Thyroid gland (tissue), 4 donors: ENCODE measurements at regions not wholly inside any gene's neighbourhood (a gene's known extent, or its start where the extent isn't known, plus 50 kb on each side); places are given as distances from the start of the nearest gene placed in this dataset.

ENCODE experiments used
- DNase-seq, 2 donors: peaks; one replicate each; pipeline ENCODE4 v3.0.0-alpha.2; 2019
- H3K27ac ChIP-seq, 3 donors: fragments of 200-600 bp; sonication (generic); 1 replicate in 2 of 3; 2 replicates in 1 of 3; pipeline ENCODE4 v1.5.1; 2016 to 2019; ENCODE audit warnings: mild to moderate bottlenecking in 1 of 3, moderate library complexity in 1 of 3
- H3K27me3 ChIP-seq: fragments of 200-600 bp; sonication (generic); one replicate; pipeline ENCODE4 v1.5.1; 2019
- H3K36me3 ChIP-seq, 2 donors: fragments of 200-600 bp; sonication (generic); one replicate each; pipeline ENCODE4 v1.5.1; 2016 to 2019
- H3K4me1 ChIP-seq, 2 donors: fragments of 200-600 bp; sonication (generic); one replicate each; pipeline ENCODE4 v1.5.1; 2017 to 2019
- H3K4me3 ChIP-seq, 3 donors: fragments of 200-600 bp; sonication (generic); replicated peaks in 1 of 3; 1 replicate in 2 of 3; 2 replicates in 1 of 3; pipeline ENCODE4 v1.5.1; 2016; ENCODE audit warnings: mild to moderate bottlenecking in 1 of 3
- H3K9me3 ChIP-seq: fragments of 200-600 bp; sonication (generic); one replicate; pipeline ENCODE4 v1.5.1; 2017
- POLR2A ChIP-seq, 2 donors: fragments of 450-650 bp; IDR thresholded peaks; one replicate each; pipeline ENCODE4 v1.6.1; 2017; ENCODE audit warnings: antibody characterized with exemption in 2 of 2, mild to moderate bottlenecking in 2 of 2, moderate library complexity in 1 of 2
- WGBS, 2 donors: methylation state at CpG; one replicate each; pipeline ENCODE4 v1.1.5; 2017; 5-methylcytosine and 5-hydroxymethylcytosine counted together
- intact Hi-C: fragments of 100-400 bp; cut with DNase I; formaldehyde crosslinking; loops from one replicate; pipeline ENCODE4 v1.15.1; 2023
- TF ChIP-seq, protein P1 (sequence below), 6 experiments: fragments of 200-600 bp in 3 of 6; fragments of 450-650 bp in 3 of 6; sonication (generic) in 3 of 6; IDR thresholded peaks; one replicate each; pipeline ENCODE4 v1.5.1; 2016 to 2019; ENCODE audit warnings: antibody characterized with exemption in 6 of 6, mild to moderate bottlenecking in 2 of 6, inconsistent platforms in 1 of 6, moderate library complexity in 1 of 6

- no peak overlapping the region for H3K27ac ChIP-seq
- TF ChIP-seq, protein P1, sequence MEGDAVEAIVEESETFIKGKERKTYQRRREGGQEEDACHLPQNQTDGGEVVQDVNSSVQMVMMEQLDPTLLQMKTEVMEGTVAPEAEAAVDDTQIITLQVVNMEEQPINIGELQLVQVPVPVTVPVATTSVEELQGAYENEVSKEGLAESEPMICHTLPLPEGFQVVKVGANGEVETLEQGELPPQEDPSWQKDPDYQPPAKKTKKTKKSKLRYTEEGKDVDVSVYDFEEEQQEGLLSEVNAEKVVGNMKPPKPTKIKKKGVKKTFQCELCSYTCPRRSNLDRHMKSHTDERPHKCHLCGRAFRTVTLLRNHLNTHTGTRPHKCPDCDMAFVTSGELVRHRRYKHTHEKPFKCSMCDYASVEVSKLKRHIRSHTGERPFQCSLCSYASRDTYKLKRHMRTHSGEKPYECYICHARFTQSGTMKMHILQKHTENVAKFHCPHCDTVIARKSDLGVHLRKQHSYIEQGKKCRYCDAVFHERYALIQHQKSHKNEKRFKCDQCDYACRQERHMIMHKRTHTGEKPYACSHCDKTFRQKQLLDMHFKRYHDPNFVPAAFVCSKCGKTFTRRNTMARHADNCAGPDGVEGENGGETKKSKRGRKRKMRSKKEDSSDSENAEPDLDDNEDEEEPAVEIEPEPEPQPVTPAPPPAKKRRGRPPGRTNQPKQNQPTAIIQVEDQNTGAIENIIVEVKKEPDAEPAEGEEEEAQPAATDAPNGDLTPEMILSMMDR (IDR thresholded peaks at IDR 0.05): no peak
- no peak for TF ChIP-seq POLR2A (IDR thresholded peaks at IDR 0.05)
- H3K36me3 ChIP-seq: no peaks in the 10 kb centered on the region
- H3K27me3 ChIP-seq: no peaks in the 10 kb centered on the region
- WGBS, 2 donors: 29 to 47% methylated on average over 2 of the region's 2 CpGs
- intact Hi-C loops: no loop called here
- H3K4me3 ChIP-seq: no peak overlapping the region
- no peaks in the 10 kb centered on the region for H3K4me1 ChIP-seq
- peak; percentile 52 to 55 for DNase-seq
- H3K9me3 ChIP-seq: no peaks in the 10 kb centered on the region
Measured at GRCh38 chr2:223465793-223466192, 136.4 kb downstream of the SCG2 start.

DNA sequence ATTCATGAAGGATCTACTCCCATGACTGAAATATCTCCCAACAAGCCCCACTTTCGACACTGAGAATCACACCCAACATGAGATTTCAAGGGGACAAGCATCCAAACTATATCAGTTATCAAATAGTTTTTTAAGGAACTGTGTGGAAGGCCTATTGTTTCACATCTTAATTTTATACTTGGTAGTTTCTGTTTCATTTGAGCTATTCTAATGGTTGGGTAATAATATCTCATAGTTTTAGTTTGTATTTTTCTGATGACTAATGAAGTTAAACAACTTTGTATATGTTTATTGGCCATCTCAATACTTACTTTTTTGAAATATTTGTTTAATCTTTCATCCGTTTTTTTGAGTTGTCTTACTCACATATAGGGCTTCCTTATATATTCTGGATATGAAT, 135.0 kb downstream of the SCG2 start:
- no peaks in the 10 kb centered on the region for H3K4me1 ChIP-seq
- DNase-seq: no peak
- no peaks in the 10 kb centered on the region for H3K36me3 ChIP-seq
- no peak overlapping the region for H3K27ac ChIP-seq
- WGBS, 2 donors: 62 to 66% methylated on average over 2 of the region's 2 CpGs
- intact Hi-C loops: no loop called here
- H3K4me3 ChIP-seq: no peak overlapping the region
- no peaks in the 10 kb centered on the region for H3K27me3 ChIP-seq
- TF ChIP-seq, protein P1 (IDR thresholded peaks at IDR 0.05): no peak
- no peak for TF ChIP-seq POLR2A (IDR thresholded peaks at IDR 0.05)
- no peaks in the 10 kb centered on the region for H3K9me3 ChIP-seq

GRCh38 chr2:223469270-223470046, 132.7 kb downstream of the SCG2 start:
- H3K27me3 ChIP-seq: no peaks in the 10 kb centered on the region
- 78 to 82% methylated on average over 6 of the region's 6 CpGs for WGBS, 2 donors
- no peaks in the 10 kb centered on the region for H3K4me1 ChIP-seq
- H3K9me3 ChIP-seq: no peaks in the 10 kb centered on the region
- intact Hi-C loops: no loop called here
- DNase-seq: no peak
- no peaks in the 10 kb centered on the region for H3K36me3 ChIP-seq
- TF ChIP-seq, protein P1 (IDR thresholded peaks at IDR 0.05): no peak
- no peak for TF ChIP-seq POLR2A (IDR thresholded peaks at IDR 0.05)
- no peak overlapping the region for H3K27ac ChIP-seq
- H3K4me3 ChIP-seq: no peak overlapping the region

GRCh38 chr2:223470602-223471001, 131.6 kb downstream of the SCG2 start:
- intact Hi-C loops: no loop called here
- no peak for TF ChIP-seq POLR2A (IDR thresholded peaks at IDR 0.05)
- TF ChIP-seq, protein P1 (IDR thresholded peaks at IDR 0.05): no peak
- H3K4me1 ChIP-seq: no peaks in the 10 kb centered on the region
- H3K4me3 ChIP-seq: no peak overlapping the region
- no peak for DNase-seq
- no peaks in the 10 kb centered on the region for H3K9me3 ChIP-seq
- H3K27me3 ChIP-seq: no peaks in the 10 kb centered on the region
- H3K27ac ChIP-seq: no peak overlapping the region
- 33 to 58% methylated on average over 2 of the region's 2 CpGs for WGBS, 2 donors
- no peaks in the 10 kb centered on the region for H3K36me3 ChIP-seq

DNA sequence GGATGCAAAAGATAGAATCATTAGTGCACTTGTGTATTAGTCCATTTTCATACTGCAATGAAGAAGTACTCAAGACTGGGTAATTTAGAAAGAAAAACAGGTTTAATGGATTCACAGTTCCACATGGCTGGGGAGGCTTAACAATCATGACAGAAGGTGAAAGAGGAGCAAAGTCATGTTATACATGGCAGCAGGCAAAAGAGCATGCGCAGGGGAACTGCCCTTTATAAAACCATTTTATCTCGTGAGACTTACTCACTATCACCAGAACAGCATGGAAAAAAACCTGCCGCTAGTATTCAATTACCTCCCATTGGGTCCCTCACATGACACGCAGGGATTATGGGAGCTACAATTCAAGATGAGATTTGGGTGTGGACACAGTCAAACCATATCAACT, 129.4 kb downstream of the SCG2 start:
- H3K27ac ChIP-seq: no peak overlapping the region
- H3K36me3 ChIP-seq: no peaks in the 10 kb centered on the region
- 93 to 96% methylated on average over 4 of the region's 4 CpGs for WGBS, 2 donors
- intact Hi-C loops: no loop called here
- no peaks in the 10 kb centered on the region for H3K27me3 ChIP-seq
- H3K4me1 ChIP-seq: no peaks in the 10 kb centered on the region
- no peaks in the 10 kb centered on the region for H3K9me3 ChIP-seq
- H3K4me3 ChIP-seq: no peak overlapping the region
- DNase-seq: no peak
- no peak for TF ChIP-seq POLR2A (IDR thresholded peaks at IDR 0.05)
- TF ChIP-seq, protein P1 (IDR thresholded peaks at IDR 0.05): no peak
